ENCODE measurements at regions not wholly inside any gene's neighbourhood (a gene's known extent, or its start where the extent isn't known, plus 50 kb on each side); places are given as distances from the start of the nearest gene placed in this dataset.
"Not testable (repeated sequence)": the region's sequence is repeated elsewhere in the genome, so short reads cannot be mapped to it uniquely, and the experiment has no call there.

GRCh38 chr9:31104249-31104648, 1280.2 kb upstream of the ACO1 start:
- no peak for DNase-seq

GRCh38 chr9:31112491-31112890, 1272.0 kb upstream of the ACO1 start:
- no peak for DNase-seq

GRCh38 chr9:31114346-31114745, 1270.1 kb upstream of the ACO1 start:
- DNase-seq, result no peak

- DNase-seq, result peak; percentile 38
Measured at GRCh38 chr9:31119890-31120454, 1264.5 kb upstream of the ACO1 start.

GRCh38 chr9:31124389-31124788, 1260.1 kb upstream of the ACO1 start:
- no peak for DNase-seq

GRCh38 chr9:31135567-31135966, 1248.9 kb upstream of the ACO1 start:
- no peak for DNase-seq

GRCh38 chr9:31136524-31136923, 1247.9 kb upstream of the ACO1 start:
- DNase-seq, result no peak

GRCh38 chr9:31137176-31138160, 1247.0 kb upstream of the ACO1 start:
- no peak for DNase-seq

- peak; percentile 31 for DNase-seq
Measured at GRCh38 chr9:31140316-31140715, 1244.1 kb upstream of the ACO1 start.

GRCh38 chr9:31142456-31142855, 1242.0 kb upstream of the ACO1 start:
- DNase-seq, result no peak

- no peak for DNase-seq
Measured at GRCh38 chr9:31144614-31145013, 1239.8 kb upstream of the ACO1 start.

- no peak for DNase-seq
Measured at GRCh38 chr9:31146485-31147166, 1237.8 kb upstream of the ACO1 start.

- no peak for DNase-seq
Measured at GRCh38 chr9:31153250-31153840, 1231.1 kb upstream of the ACO1 start.

GRCh38 chr9:31166516-31166915, 1217.9 kb upstream of the ACO1 start:
- DNase-seq, result no peak

GRCh38 chr9:31168161-31168560, 1216.3 kb upstream of the ACO1 start:
- DNase-seq, result no peak

- DNase-seq, result peak; percentile 2
Measured at GRCh38 chr9:31174681-31175080, 1209.8 kb upstream of the ACO1 start.

GRCh38 chr9:31183866-31184265, 1200.6 kb upstream of the ACO1 start:
- DNase-seq, result no peak

GRCh38 chr9:31185831-31186230, 1198.6 kb upstream of the ACO1 start:
- no peak for DNase-seq

- DNase-seq, result no peak
Measured at GRCh38 chr9:31188496-31188895, 1195.9 kb upstream of the ACO1 start.

- DNase-seq, result peak; percentile 41
Measured at GRCh38 chr9:31210978-31211570, 1173.4 kb upstream of the ACO1 start.

- DNase-seq, result not testable (repeated sequence)
Measured at GRCh38 chr9:31229976-31230375, 1154.5 kb upstream of the ACO1 start.

GRCh38 chr9:31232485-31232884, 1152.0 kb upstream of the ACO1 start:
- DNase-seq, result no peak

- DNase-seq, result no peak
Measured at GRCh38 chr9:31236344-31236743, 1148.1 kb upstream of the ACO1 start.
